Ovary (tissue), 3 donors: ENCODE measurements at regions not wholly inside any gene's neighbourhood (a gene's known extent, or its start where the extent isn't known, plus 50 kb on each side); places are given as distances from the start of the nearest gene placed in this dataset.

Experiments used
- CTCF ChIP-seq, 3 donors: fragments of 450-650 bp in 2 of 3; fragments of 200-600 bp in 1 of 3; IDR thresholded peaks; one replicate each; pipeline versions ENCODE4 v1.5.1 to v1.8.0; 2016 to 2022; ENCODE audit warnings: antibody characterized with exemption in 3 of 3, mild to moderate bottlenecking in 1 of 3
- POLR2A ChIP-seq: fragments of 450-650 bp; IDR thresholded peaks from one replicate; pipeline ENCODE4 v1.6.1; 2017; ENCODE audit warnings: antibody characterized with exemption, mild to moderate bottlenecking, moderate library complexity
- donor health status: DM: no; HTN: no; CAD: no.

GRCh38 chr5:125162714-125163113 lies 416.3 kb upstream of the ZNF608 start:
- TF ChIP-seq POLR2A (no peak), CTCF (IDR thresholded peaks at IDR 0.05) (no peak)
